A549 (cell line): ENCODE measurements at regions not wholly inside any gene's neighbourhood (a gene's known extent, or its start where the extent isn't known, plus 50 kb on each side); places are given as distances from the start of the nearest gene placed in this dataset.

Experiments
- ATAC-seq, 2 experiments: fragments of 200-7000 bp in 1 of 2; fragments of >200 bp in 1 of 2; cut with Nextera tagmentation in 1 of 2; cut with Tn5 transposase in 1 of 2; 3 replicates each; pipeline versions ENCODE4 v1.8.0 to v1.9.1; 2018 to 2020; ENCODE audit warnings: mild to moderate bottlenecking in 1 of 2, moderate library complexity in 1 of 2
- CTCF ChIA-PET: fragments of 300-600 bp; sonication (Branson Sonifier 250); formaldehyde crosslinking; extraction: SDS; loops from one replicate; lab custom pipeline; 2021; ENCODE audit warnings: antibody characterized with exemption, inconsistent platforms; lab: Yijun Ruan, JAX
- POLR2A ChIA-PET: fragments of 350-600 bp; formaldehyde crosslinking; extraction: SDS; loops from one replicate; lab custom pipeline; 2021; ENCODE audit warnings: antibody characterized with exemption, inconsistent platforms; lab: Yijun Ruan, JAX
- DNase-seq, 2 experiments: peaks; one replicate each; pipeline versions ENCODE4 v3.0.0 to v3.0.0-alpha.2; 2011 to 2016; ENCODE audit warnings: low read depth in 1 of 2, low spot score in 1 of 2
- FAIRE-seq: peaks from 2 replicates; lab custom pipeline; 2011; peaks lifted over from hg19 to GRCh38; lab: Jason Lieb, UNC
- H3K27ac ChIP-seq, 2 experiments: fragments of >200 bp; sonication (Bioruptor Twin); formaldehyde crosslinking; 3 replicates each; pipeline ENCODE4 v1.5.1; 2016 to 2017
- H3K4me1 ChIP-seq: fragments of >200 bp; sonication (Bioruptor Twin); formaldehyde crosslinking; 3 replicates; pipeline ENCODE4 v1.6.1; 2016
- H3K4me2 ChIP-seq: fragments of >200 bp; sonication (Bioruptor Twin); formaldehyde crosslinking; 3 replicates; pipeline ENCODE4 v1.6.1; 2016
- H3K4me3 ChIP-seq: fragments of >200 bp; sonication (Bioruptor Twin); formaldehyde crosslinking; 3 replicates; pipeline ENCODE4 v1.5.1; 2016
- H3K9me3 ChIP-seq: fragments of >200 bp; sonication (Bioruptor Twin); formaldehyde crosslinking; 3 replicates; pipeline ENCODE4 v1.6.1; 2016
- EHF ChIP-seq: fragments of 250-450 bp; sonication (Bioruptor Pico); IDR thresholded peaks from 2 replicates; pipeline ENCODE4 v1.5.0; 2020; ENCODE audit warnings: mild to moderate bottlenecking
- EHMT2 ChIP-seq: fragments of 200-600 bp; sonication (generic); IDR thresholded peaks from 2 replicates; pipeline ENCODE4 v1.6.1; 2016; ENCODE audit warnings: antibody characterized with exemption, low read depth, mild to moderate bottlenecking, moderate library complexity
- ESRRA ChIP-seq: fragments of 150-350 bp; IDR thresholded peaks from 2 replicates; pipeline ENCODE4 v1.6.1; 2014; ENCODE audit warnings: mild to moderate bottlenecking, low read length, borderline replicate concordance
- GATA3 ChIP-seq: IDR thresholded peaks from 2 replicates; pipeline ENCODE4 v1.6.1; 2012; ENCODE audit warnings: borderline replicate concordance
- HDAC2 ChIP-seq: fragments of 200-600 bp; sonication (generic); IDR thresholded peaks from 2 replicates; pipeline ENCODE4 v1.6.1; 2016
- HOXB13 ChIP-seq: fragments of 250-450 bp; sonication (Bioruptor Pico); IDR thresholded peaks from 2 replicates; pipeline ENCODE4 v1.5.0; 2020; ENCODE audit warnings: low read depth, mild to moderate bottlenecking, moderate library complexity
- HOXB5 ChIP-seq: fragments of 250-450 bp; sonication (Bioruptor Pico); IDR thresholded peaks from 2 replicates; pipeline ENCODE4 v1.5.0; 2020; ENCODE audit warnings: mild to moderate bottlenecking, moderate library complexity
- JUNB ChIP-seq: fragments of >200 bp; sonication (Bioruptor Twin); formaldehyde crosslinking; IDR thresholded peaks from 2 replicates; pipeline ENCODE4 v1.6.1; 2016
- KDM5A ChIP-seq: fragments of 200-600 bp; sonication (generic); IDR thresholded peaks from 2 replicates; pipeline ENCODE4 v1.6.1; 2016; ENCODE audit warnings: antibody characterized with exemption, mild to moderate bottlenecking
- MAFK ChIP-seq: fragments of 450-650 bp; IDR thresholded peaks from 2 replicates; pipeline ENCODE4 v1.6.1; 2014; ENCODE audit not compliant: partially characterized antibody
- MAX ChIP-seq: IDR thresholded peaks from 2 replicates; pipeline ENCODE4 v1.6.1; 2012
- NFE2L2 ChIP-seq: fragments of 150-350 bp; conservative IDR thresholded peaks from 2 replicates; pipeline ENCODE4 v1.6.1; 2014; ENCODE audit warnings: low read length
- NPAS2 ChIP-seq: fragments of 250-450 bp; sonication (Bioruptor Pico); IDR thresholded peaks from 2 replicates; pipeline ENCODE4 v1.8.0; 2022; ENCODE audit warnings: mild to moderate bottlenecking, moderate library complexity, borderline replicate concordance
- NR3C1 ChIP-seq: fragments of >200 bp; sonication (Bioruptor Twin); formaldehyde crosslinking; IDR thresholded peaks from 3 replicates; pipeline ENCODE4 v1.6.1; 2017
- PBX3 ChIP-seq: IDR thresholded peaks from 2 replicates; pipeline ENCODE4 v1.6.1; 2012
- POLR2A ChIP-seq: IDR thresholded peaks from 2 replicates; pipeline ENCODE4 v1.6.1; 2012; ENCODE audit warnings: mild to moderate bottlenecking, low read length
- RAD21 ChIP-seq, 2 experiments: fragments of >200 bp in 1 of 2; sonication (Bioruptor Twin) in 1 of 2; formaldehyde crosslinking in 1 of 2; IDR thresholded peaks in 1 of 2; conservative IDR thresholded peaks in 1 of 2; 2 replicates in 1 of 2; 3 replicates in 1 of 2; pipeline ENCODE4 v1.6.1; 2012 to 2018; ENCODE audit warnings: inconsistent platforms in 1 of 2
- SMC3 ChIP-seq: fragments of >200 bp; sonication (Bioruptor Twin); formaldehyde crosslinking; IDR thresholded peaks from 3 replicates; pipeline ENCODE4 v1.6.1; 2018; ENCODE audit warnings: inconsistent platforms
- SREBF2 ChIP-seq: fragments of 450-650 bp; IDR thresholded peaks from 2 replicates; pipeline ENCODE4 v1.6.1; 2014; ENCODE audit warnings: mild to moderate bottlenecking, moderate library complexity
- TFCP2L1 ChIP-seq: fragments of 250-450 bp; sonication (Bioruptor Pico); IDR thresholded peaks from 2 replicates; pipeline ENCODE4 v1.5.0; 2021; ENCODE audit warnings: mild to moderate bottlenecking
- USF2 ChIP-seq: fragments of 450-650 bp; IDR thresholded peaks from 2 replicates; pipeline ENCODE4 v1.6.1; 2014; ENCODE audit warnings: antibody characterized with exemption
- ZC3H11A ChIP-seq: fragments of 450-650 bp; IDR thresholded peaks from 2 replicates; pipeline ENCODE4 v1.6.1; 2014; ENCODE audit warnings: antibody characterized with exemption, mild to moderate bottlenecking
- ZFP36 ChIP-seq: fragments of 450-650 bp; IDR thresholded peaks from 2 replicates; pipeline ENCODE4 v1.6.1; 2014; ENCODE audit warnings: borderline replicate concordance; ENCODE audit not compliant: partially characterized antibody
- ZSCAN20 ChIP-seq: fragments of 250-450 bp; sonication (Bioruptor Pico); IDR thresholded peaks from 2 replicates; pipeline ENCODE4 v1.8.0; 2022; ENCODE audit warnings: mild to moderate bottlenecking, moderate library complexity
- WGBS: methylation state at CpG from one replicate; pipeline ENCODE4 v1.1.6; 2017; ENCODE audit errors: missing lambda C conversion rate; 5-methylcytosine and 5-hydroxymethylcytosine counted together
- TF ChIP-seq, protein P1 (sequence below): fragments of 250-450 bp; sonication (Bioruptor Pico); IDR thresholded peaks from 2 replicates; pipeline ENCODE4 v1.5.0; 2021; ENCODE audit warnings: mild to moderate bottlenecking, moderate library complexity, borderline replicate concordance
- TF ChIP-seq, protein P2 (sequence below): fragments of >200 bp; sonication (Bioruptor Twin); formaldehyde crosslinking; IDR thresholded peaks from 2 replicates; pipeline ENCODE4 v1.6.1; 2016
- TF ChIP-seq, protein P3 (sequence below): IDR thresholded peaks from 2 replicates; pipeline ENCODE4 v1.6.1; 2012; ENCODE audit warnings: low read depth, borderline replicate concordance
- TF ChIP-seq, protein P4 (sequence below): fragments of >200 bp; sonication (Bioruptor Twin); formaldehyde crosslinking; IDR thresholded peaks from 3 replicates; pipeline ENCODE4 v1.5.1; 2016

GRCh38 chr21:28444557-28444956 lies 548.1 kb downstream of the LTN1 start:
- DNase-seq (no peak), FAIRE-seq (no peak), ATAC-seq (no peak)
- H3K4me2 ChIP-seq: no peak overlapping the region
- H3K9me3 ChIP-seq: no peaks in the 10 kb centered on the region
- H3K27ac ChIP-seq: no peak overlapping the region
- ChIA-PET CTCF (no interaction called here), POLR2A (no interaction called here)
- no peak overlapping the region for H3K4me3 ChIP-seq
- no peaks in the 10 kb centered on the region for H3K4me1 ChIP-seq
- TF ChIP-seq KDM5A (no peak), HOXB13 (CRISPR knock-in tag) (no peak), NR3C1 (no peak), POLR2A (no peak), SREBF2 (no peak), MAFK (no peak), USF2 (no peak), PBX3 (no peak), ZC3H11A (no peak), TFCP2L1 (CRISPR knock-in tag) (no peak), RAD21 (conservative IDR thresholded peaks at IDR 0.05 in 1 of 2, IDR thresholded peaks at IDR 0.05 in 1 of 2) (no peak), JUNB (no peak), NPAS2 (no peak), SMC3 (no peak), ZFP36 (no peak)
- TF ChIP-seq, protein P1, sequence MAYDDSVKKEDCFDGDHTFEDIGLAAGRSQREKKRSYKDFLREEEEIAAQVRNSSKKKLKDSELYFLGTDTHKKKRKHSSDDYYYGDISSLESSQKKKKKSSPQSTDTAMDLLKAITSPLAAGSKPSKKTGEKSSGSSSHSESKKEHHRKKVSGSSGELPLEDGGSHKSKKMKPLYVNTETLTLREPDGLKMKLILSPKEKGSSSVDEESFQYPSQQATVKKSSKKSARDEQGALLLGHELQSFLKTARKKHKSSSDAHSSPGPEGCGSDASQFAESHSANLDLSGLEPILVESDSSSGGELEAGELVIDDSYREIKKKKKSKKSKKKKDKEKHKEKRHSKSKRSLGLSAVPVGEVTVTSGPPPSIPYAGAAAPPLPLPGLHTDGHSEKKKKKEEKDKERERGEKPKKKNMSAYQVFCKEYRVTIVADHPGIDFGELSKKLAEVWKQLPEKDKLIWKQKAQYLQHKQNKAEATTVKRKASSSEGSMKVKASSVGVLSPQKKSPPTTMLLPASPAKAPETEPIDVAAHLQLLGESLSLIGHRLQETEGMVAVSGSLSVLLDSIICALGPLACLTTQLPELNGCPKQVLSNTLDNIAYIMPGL: no peak
- TF ChIP-seq, protein P2, sequence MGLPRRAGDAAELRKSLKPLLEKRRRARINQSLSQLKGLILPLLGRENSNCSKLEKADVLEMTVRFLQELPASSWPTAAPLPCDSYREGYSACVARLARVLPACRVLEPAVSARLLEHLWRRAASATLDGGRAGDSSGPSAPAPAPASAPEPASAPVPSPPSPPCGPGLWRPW: no peak
- TF ChIP-seq, protein P3, sequence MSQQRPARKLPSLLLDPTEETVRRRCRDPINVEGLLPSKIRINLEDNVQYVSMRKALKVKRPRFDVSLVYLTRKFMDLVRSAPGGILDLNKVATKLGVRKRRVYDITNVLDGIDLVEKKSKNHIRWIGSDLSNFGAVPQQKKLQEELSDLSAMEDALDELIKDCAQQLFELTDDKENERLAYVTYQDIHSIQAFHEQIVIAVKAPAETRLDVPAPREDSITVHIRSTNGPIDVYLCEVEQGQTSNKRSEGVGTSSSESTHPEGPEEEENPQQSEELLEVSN: no peak

DNA sequence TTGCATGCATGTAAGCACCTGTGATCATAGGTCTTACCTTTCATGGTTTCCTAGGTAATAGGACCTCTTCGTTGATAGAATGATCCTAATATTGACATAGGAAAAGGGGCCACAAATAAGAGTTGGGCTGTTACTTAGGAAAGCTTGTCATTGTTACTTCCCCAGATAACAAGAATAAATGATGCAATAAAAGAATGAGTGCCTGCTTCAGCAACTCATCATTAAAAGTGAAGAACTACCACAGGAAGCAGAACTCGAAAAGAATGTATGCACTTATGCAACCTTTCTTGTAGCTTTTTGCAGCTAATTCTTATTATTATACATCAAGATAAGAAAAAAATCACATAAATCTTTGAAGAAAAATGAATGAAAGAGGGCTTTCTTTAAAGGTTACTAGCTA lies 548.6 kb downstream of the LTN1 start:
- ChIA-PET CTCF (no interaction called here), POLR2A (no interaction called here)
- TF ChIP-seq KDM5A (no peak), GATA3 (no peak), NFE2L2 (no peak), ESRRA (no peak), HDAC2 (no peak), EHF (CRISPR knock-in tag) (no peak), NR3C1 (no peak), HOXB5 (CRISPR knock-in tag) (no peak), EHMT2 (no peak), ZSCAN20 (CRISPR knock-in tag) (no peak), MAX (no peak)
- TF ChIP-seq, protein P3: no peak
- TF ChIP-seq, protein P2: no peak
- TF ChIP-seq, protein P4, sequence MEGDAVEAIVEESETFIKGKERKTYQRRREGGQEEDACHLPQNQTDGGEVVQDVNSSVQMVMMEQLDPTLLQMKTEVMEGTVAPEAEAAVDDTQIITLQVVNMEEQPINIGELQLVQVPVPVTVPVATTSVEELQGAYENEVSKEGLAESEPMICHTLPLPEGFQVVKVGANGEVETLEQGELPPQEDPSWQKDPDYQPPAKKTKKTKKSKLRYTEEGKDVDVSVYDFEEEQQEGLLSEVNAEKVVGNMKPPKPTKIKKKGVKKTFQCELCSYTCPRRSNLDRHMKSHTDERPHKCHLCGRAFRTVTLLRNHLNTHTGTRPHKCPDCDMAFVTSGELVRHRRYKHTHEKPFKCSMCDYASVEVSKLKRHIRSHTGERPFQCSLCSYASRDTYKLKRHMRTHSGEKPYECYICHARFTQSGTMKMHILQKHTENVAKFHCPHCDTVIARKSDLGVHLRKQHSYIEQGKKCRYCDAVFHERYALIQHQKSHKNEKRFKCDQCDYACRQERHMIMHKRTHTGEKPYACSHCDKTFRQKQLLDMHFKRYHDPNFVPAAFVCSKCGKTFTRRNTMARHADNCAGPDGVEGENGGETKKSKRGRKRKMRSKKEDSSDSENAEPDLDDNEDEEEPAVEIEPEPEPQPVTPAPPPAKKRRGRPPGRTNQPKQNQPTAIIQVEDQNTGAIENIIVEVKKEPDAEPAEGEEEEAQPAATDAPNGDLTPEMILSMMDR: no peak
- FAIRE-seq (no peak), ATAC-seq (no peak), DNase-seq (no peak)
- no peak overlapping the region for H3K4me2 ChIP-seq
- H3K9me3 ChIP-seq: no peaks in the 10 kb centered on the region
- no peaks in the 10 kb centered on the region for H3K4me1 ChIP-seq
- 2% methylated on average over 2 of the region's 2 CpGs for WGBS
- H3K27ac ChIP-seq: no peak overlapping the region
- H3K4me3 ChIP-seq: no peak overlapping the region
